ENCODE measurements at regions not wholly inside any gene's neighbourhood (a gene's known extent, or its start where the extent isn't known, plus 50 kb on each side); places are given as distances from the start of the nearest gene placed in this dataset.

- no peak for TF ChIP-seq CTCF (conservative IDR thresholded peaks at IDR 0.05)
- Mint-ChIP-seq H3K27me3 (ENCODE audit: insufficient read depth) (no peaks in the 10 kb centered on the region), H3K27ac (no peak overlapping the region), H3K9me3 (no peaks in the 10 kb centered on the region), H3K36me3 (ENCODE audit: low read depth) (no peaks in the 10 kb centered on the region), H3K4me1 (peaks cover 4% of the 10 kb centered on the region), H3K4me3 (no peak overlapping the region)
- Histone ChIP-seq H3K36me3 (ENCODE audit: control insufficient read depth, insufficient read depth, low read length) (no peaks in the 10 kb centered on the region), H3K27me3 (ENCODE audit: control insufficient read depth, insufficient read depth, low read length, poor library complexity, severe bottlenecking) (no peaks in the 10 kb centered on the region), H3K9me3 (ENCODE audit: control insufficient read depth, low read length) (no peaks in the 10 kb centered on the region), H3K4me1 (ENCODE audit: control insufficient read depth, insufficient read depth, low read length) (peaks cover 4% of the 10 kb centered on the region), H3K9ac (ENCODE audit: extremely low read depth, low read length, poor library complexity, severe bottlenecking) (no peak overlapping the region), H3K4me3 (ENCODE audit: low read length) (no peak overlapping the region), H3K27ac (ENCODE audit: low read depth, low read length) (no peak overlapping the region)
- 86 to 93% methylated on average over 3 of the region's 3 CpGs for WGBS, 2 experiments (ENCODE audit: insufficient coverage in 1 of 2, insufficient read length in 1 of 2)
- DNase-seq, result peak; percentile 13
Measured at GRCh38 chr5:133744960-133745308, 132.6 kb upstream of the FSTL4 start.

GRCh38 chr5:133744051-133744959, 132.0 kb upstream of the FSTL4 start:
- no peaks in the 10 kb centered on the region for H3K9me3 ChIP-seq (ENCODE audit: control insufficient read depth, low read length)
- Mint-ChIP-seq H3K4me3 (no peak overlapping the region), H3K27ac (no peak overlapping the region), H3K4me1 (no peaks in the 10 kb centered on the region), H3K9me3 (no peaks in the 10 kb centered on the region), H3K36me3 (ENCODE audit: low read depth) (no peaks in the 10 kb centered on the region), H3K27me3 (ENCODE audit: insufficient read depth) (no peaks in the 10 kb centered on the region)
- no peak overlapping the region for H3K27ac ChIP-seq (ENCODE audit: low read depth, low read length)
- no peaks in the 10 kb centered on the region for H3K4me1 ChIP-seq (ENCODE audit: control insufficient read depth, insufficient read depth, low read length)
- DNase-seq, result peak; percentile 14
- no peak overlapping the region for H3K4me3 ChIP-seq (ENCODE audit: low read length)
- no peak overlapping the region for H3K9ac ChIP-seq (ENCODE audit: extremely low read depth, low read length, poor library complexity, severe bottlenecking)
- no peaks in the 10 kb centered on the region for H3K27me3 ChIP-seq (ENCODE audit: control insufficient read depth, insufficient read depth, low read length, poor library complexity, severe bottlenecking)
- H3K36me3 ChIP-seq (ENCODE audit: control insufficient read depth, insufficient read depth, low read length), result no peaks in the 10 kb centered on the region
- 80 to 83% methylated on average over 14 of the region's 14 CpGs for WGBS, 2 experiments (ENCODE audit: insufficient coverage in 1 of 2, insufficient read length in 1 of 2)
- no peak for TF ChIP-seq CTCF (conservative IDR thresholded peaks at IDR 0.05)

GRCh38 chr5:133742431-133742988, 130.2 kb upstream of the FSTL4 start:
- H3K4me1 Mint-ChIP-seq, result no peaks in the 10 kb centered on the region
- Histone ChIP-seq H3K36me3 (ENCODE audit: control insufficient read depth, insufficient read depth, low read length) (no peaks in the 10 kb centered on the region), H3K4me1 (ENCODE audit: control insufficient read depth, insufficient read depth, low read length) (no peaks in the 10 kb centered on the region), H3K9me3 (ENCODE audit: control insufficient read depth, low read length) (no peaks in the 10 kb centered on the region), H3K4me3 (ENCODE audit: low read length) (no peak overlapping the region), H3K27ac (ENCODE audit: low read depth, low read length) (no peak overlapping the region), H3K9ac (ENCODE audit: extremely low read depth, low read length, poor library complexity, severe bottlenecking) (no peak overlapping the region), H3K27me3 (ENCODE audit: control insufficient read depth, insufficient read depth, low read length, poor library complexity, severe bottlenecking) (no peaks in the 10 kb centered on the region)
- H3K27me3 Mint-ChIP-seq (ENCODE audit: insufficient read depth), result no peaks in the 10 kb centered on the region
- H3K9me3 Mint-ChIP-seq, result no peaks in the 10 kb centered on the region
- no peak for TF ChIP-seq CTCF (conservative IDR thresholded peaks at IDR 0.05)
- H3K27ac Mint-ChIP-seq, result no peak overlapping the region
- DNase-seq, result no peak
- 94 to 96% methylated on average over 8 to 12 of the region's 12 CpGs for WGBS, 2 experiments (ENCODE audit: insufficient coverage in 1 of 2, insufficient read length in 1 of 2)
- H3K36me3 Mint-ChIP-seq (ENCODE audit: low read depth), result no peaks in the 10 kb centered on the region
- H3K4me3 Mint-ChIP-seq, result no peak overlapping the region

Data from endodermal cell (in vitro differentiated cells).